ENCODE measurements at regions not wholly inside any gene's neighbourhood (a gene's known extent, or its start where the extent isn't known, plus 50 kb on each side); places are given as distances from the start of the nearest gene placed in this dataset.

- peaks cover 19% of the 10 kb centered on the region for H3K4me1 Mint-ChIP-seq (ENCODE audit: insufficient read depth, unreplicated experiment)
- H3K4me3 Mint-ChIP-seq (ENCODE audit: unreplicated experiment): no peak overlapping the region
- ChIA-PET POLR2A (interaction anchor here (0.6 to 2.0 kb wide), 3 partner anchors 12 to 113 kb away, joined by 3 to 7 read pairs (median 3); no protein-coding TSS in a partner anchor), CTCF (interaction anchor here (0.6 to 1.6 kb wide), 2 partner anchors 13 to 27 kb away, joined by 3 to 4 read pairs; no protein-coding TSS in a partner anchor)
- no peaks in the 10 kb centered on the region for H3K27me3 Mint-ChIP-seq (ENCODE audit: insufficient read depth, unreplicated experiment)
- BruUV-seq (replicated peaks): no TSS peak
- DNase-seq (ENCODE audit: unreplicated experiment): no peak
- intact Hi-C loops (cut with micrococcal nuclease): no loop called here
- H3K9me3 Mint-ChIP-seq (ENCODE audit: unreplicated experiment): no peaks in the 10 kb centered on the region
- no peaks in the 10 kb centered on the region for H3K36me3 Mint-ChIP-seq (ENCODE audit: insufficient read depth, unreplicated experiment)
- no peak overlapping the region for H3K27ac Mint-ChIP-seq (ENCODE audit: low read depth, unreplicated experiment)
- TF ChIP-seq, protein P1, sequence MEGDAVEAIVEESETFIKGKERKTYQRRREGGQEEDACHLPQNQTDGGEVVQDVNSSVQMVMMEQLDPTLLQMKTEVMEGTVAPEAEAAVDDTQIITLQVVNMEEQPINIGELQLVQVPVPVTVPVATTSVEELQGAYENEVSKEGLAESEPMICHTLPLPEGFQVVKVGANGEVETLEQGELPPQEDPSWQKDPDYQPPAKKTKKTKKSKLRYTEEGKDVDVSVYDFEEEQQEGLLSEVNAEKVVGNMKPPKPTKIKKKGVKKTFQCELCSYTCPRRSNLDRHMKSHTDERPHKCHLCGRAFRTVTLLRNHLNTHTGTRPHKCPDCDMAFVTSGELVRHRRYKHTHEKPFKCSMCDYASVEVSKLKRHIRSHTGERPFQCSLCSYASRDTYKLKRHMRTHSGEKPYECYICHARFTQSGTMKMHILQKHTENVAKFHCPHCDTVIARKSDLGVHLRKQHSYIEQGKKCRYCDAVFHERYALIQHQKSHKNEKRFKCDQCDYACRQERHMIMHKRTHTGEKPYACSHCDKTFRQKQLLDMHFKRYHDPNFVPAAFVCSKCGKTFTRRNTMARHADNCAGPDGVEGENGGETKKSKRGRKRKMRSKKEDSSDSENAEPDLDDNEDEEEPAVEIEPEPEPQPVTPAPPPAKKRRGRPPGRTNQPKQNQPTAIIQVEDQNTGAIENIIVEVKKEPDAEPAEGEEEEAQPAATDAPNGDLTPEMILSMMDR (IDR thresholded peaks at IDR 0.05; ENCODE audit: unreplicated experiment): no peak
Measured at GRCh38 chr6:79425589-79426311, 111.5 kb downstream of the LCA5 start.

DNA sequence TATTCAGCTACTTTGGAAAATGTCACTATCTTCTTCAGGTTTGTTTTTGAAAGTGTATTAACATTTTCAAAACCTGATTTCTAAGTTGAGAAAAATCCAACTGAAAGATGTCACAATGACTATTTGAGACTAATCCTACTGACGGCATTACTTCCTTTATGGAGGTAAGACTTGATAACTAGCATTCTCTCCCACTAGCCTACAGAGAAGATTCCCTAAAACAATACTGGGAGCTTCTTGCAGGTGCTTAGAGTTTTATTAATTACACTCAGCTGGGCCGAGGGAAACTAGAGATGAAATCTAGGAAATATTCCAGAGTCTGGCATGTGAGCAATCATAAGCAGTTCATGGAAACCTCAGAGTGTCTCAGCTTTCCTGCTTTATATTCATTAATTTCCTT, 114.0 kb downstream of the LCA5 start:
- H3K36me3 Mint-ChIP-seq (ENCODE audit: insufficient read depth, unreplicated experiment): no peaks in the 10 kb centered on the region
- H3K9me3 Mint-ChIP-seq (ENCODE audit: unreplicated experiment): no peaks in the 10 kb centered on the region
- CTCF ChIA-PET: interaction anchor here (0.6 to 1.4 kb wide), 2 partner anchors 28 to 559 kb away, joined by 3 to 4 read pairs; no protein-coding TSS in a partner anchor
- POLR2A ChIA-PET: interaction anchor here (0.6 to 4.4 kb wide), 2 partner anchors 30 to 407 kb away, joined by 3 to 33 read pairs; no protein-coding TSS in a partner anchor
- no peak overlapping the region for H3K4me3 Mint-ChIP-seq (ENCODE audit: unreplicated experiment)
- H3K4me1 Mint-ChIP-seq (ENCODE audit: insufficient read depth, unreplicated experiment): peaks cover 29% of the 10 kb centered on the region
- DNase-seq (ENCODE audit: unreplicated experiment): no peak
- intact Hi-C loops (cut with micrococcal nuclease): no loop called here
- peak overlapping the region; percentile 85 for H3K27ac Mint-ChIP-seq (ENCODE audit: low read depth, unreplicated experiment)
- TF ChIP-seq, protein P1 (IDR thresholded peaks at IDR 0.05; ENCODE audit: unreplicated experiment): no peak
- no peaks in the 10 kb centered on the region for H3K27me3 Mint-ChIP-seq (ENCODE audit: insufficient read depth, unreplicated experiment)
- no TSS peak for BruUV-seq (replicated peaks)

DNA sequence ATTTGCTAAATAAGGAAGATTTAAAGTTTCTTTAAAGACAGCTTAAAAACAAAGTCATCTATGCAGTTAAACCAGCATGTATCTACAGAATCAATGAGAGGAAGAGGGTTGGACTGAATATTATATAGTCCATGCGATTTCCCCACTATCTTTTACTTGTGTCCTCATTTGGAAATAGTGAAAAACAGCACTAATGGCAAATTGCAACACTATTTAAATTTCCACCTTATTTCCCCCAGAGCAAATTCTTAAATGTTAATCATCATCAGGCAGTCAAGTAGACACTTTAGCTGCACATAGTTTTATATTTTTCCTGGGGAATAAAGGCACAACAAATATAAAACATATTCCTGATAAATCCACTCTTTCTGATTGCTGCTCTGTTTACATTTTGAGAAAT, 114.6 kb downstream of the LCA5 start:
- H3K4me3 Mint-ChIP-seq (ENCODE audit: unreplicated experiment): no peak overlapping the region
- intact Hi-C loops (cut with micrococcal nuclease): no loop called here
- TF ChIP-seq, protein P1 (IDR thresholded peaks at IDR 0.05; ENCODE audit: unreplicated experiment): no peak
- no peaks in the 10 kb centered on the region for H3K36me3 Mint-ChIP-seq (ENCODE audit: insufficient read depth, unreplicated experiment)
- H3K27ac Mint-ChIP-seq (ENCODE audit: low read depth, unreplicated experiment): peak overlapping the region; percentile 85
- DNase-seq (ENCODE audit: unreplicated experiment): no peak
- POLR2A ChIA-PET: interaction anchor here (0.6 to 4.4 kb wide), 5 partner anchors 9 to 115 kb away, joined by 3 to 33 read pairs (median 3); no protein-coding TSS in a partner anchor
- CTCF ChIA-PET: interaction anchor here (0.6 to 1.4 kb wide), 2 partner anchors 29 to 559 kb away, joined by 3 to 4 read pairs; no protein-coding TSS in a partner anchor
- peaks cover 29% of the 10 kb centered on the region for H3K4me1 Mint-ChIP-seq (ENCODE audit: insufficient read depth, unreplicated experiment)
- no TSS peak for BruUV-seq (replicated peaks)
- no peaks in the 10 kb centered on the region for H3K27me3 Mint-ChIP-seq (ENCODE audit: insufficient read depth, unreplicated experiment)
- no peaks in the 10 kb centered on the region for H3K9me3 Mint-ChIP-seq (ENCODE audit: unreplicated experiment)

DNA sequence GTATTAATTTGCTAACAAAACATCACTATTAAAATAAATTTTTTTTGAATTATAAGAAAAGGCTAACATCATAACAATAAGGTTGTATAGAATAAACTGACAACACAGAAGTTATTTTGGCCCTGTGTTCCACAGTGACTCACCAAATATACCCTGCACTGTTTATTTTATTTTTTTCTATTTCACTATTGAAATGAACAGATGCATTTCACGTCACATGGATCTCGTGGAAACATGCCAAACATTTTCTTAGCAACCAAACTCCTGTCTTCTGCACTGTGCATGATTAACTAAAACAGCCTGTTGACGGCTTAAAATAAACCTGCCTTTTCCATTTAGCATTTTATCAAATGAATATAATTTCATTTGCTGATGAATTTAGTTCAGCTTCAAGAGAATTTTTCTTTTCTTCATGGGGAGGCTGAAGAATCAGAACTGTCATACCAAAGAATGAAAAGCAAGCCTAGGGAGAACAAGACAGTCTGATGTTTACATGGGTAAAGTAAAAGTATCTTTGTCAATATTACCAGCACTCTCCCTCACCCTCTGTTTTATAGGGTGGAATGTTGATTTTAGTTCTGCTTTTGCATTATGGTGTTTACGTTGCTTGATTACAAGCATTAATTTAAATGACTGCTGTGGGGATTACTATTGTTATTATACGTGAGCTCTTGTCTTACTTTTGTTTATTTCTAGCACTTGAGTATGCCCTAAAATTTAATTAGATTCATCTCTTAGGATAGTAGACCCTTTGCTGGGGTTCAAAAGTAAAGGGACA, 115.3 kb downstream of the LCA5 start:
- no peaks in the 10 kb centered on the region for H3K27me3 Mint-ChIP-seq (ENCODE audit: insufficient read depth, unreplicated experiment)
- ChIA-PET POLR2A (interaction anchor here (0.7 to 4.4 kb wide), 11 partner anchors 8 to 346 kb away, joined by 3 to 33 read pairs (median 3); partner anchors contain the start of genes HMGN3 and PHIP), CTCF (interaction anchor here (0.7 kb wide), 1 partner anchor 109 kb away, joined by 3 read pairs; no protein-coding TSS in a partner anchor)
- H3K4me1 Mint-ChIP-seq (ENCODE audit: insufficient read depth, unreplicated experiment): peaks cover 29% of the 10 kb centered on the region
- DNase-seq (ENCODE audit: unreplicated experiment): peak; percentile 95
- H3K4me3 Mint-ChIP-seq (ENCODE audit: unreplicated experiment): peak overlapping the region; percentile 28
- TF ChIP-seq, protein P1 (IDR thresholded peaks at IDR 0.05; ENCODE audit: unreplicated experiment): no peak
- H3K9me3 Mint-ChIP-seq (ENCODE audit: unreplicated experiment): no peaks in the 10 kb centered on the region
- H3K36me3 Mint-ChIP-seq (ENCODE audit: insufficient read depth, unreplicated experiment): no peaks in the 10 kb centered on the region
- BruUV-seq (replicated peaks): no TSS peak
- intact Hi-C loops (cut with micrococcal nuclease): no loop called here
- peak overlapping the region; percentile 85 for H3K27ac Mint-ChIP-seq (ENCODE audit: low read depth, unreplicated experiment)
